HepG2 (cell line): ENCODE measurements at regions not wholly inside any gene's neighbourhood (a gene's known extent, or its start where the extent isn't known, plus 50 kb on each side); places are given as distances from the start of the nearest gene placed in this dataset.

Experiments used
- CREBL2 ChIP-seq: sonication (generic); formaldehyde crosslinking; IDR thresholded peaks from 2 replicates; pipeline ENCODE4 v1.8.1; 2023; ENCODE audit warnings: missing genetic modification reagents, mild to moderate bottlenecking, borderline replicate concordance
- FOXJ3 ChIP-seq: sonication (generic); formaldehyde crosslinking; IDR thresholded peaks from 2 replicates; pipeline ENCODE4 v1.4.0; 2020; ENCODE audit warnings: missing genetic modification reagents, mild to moderate bottlenecking, borderline replicate concordance
- MAFK ChIP-seq, 2 experiments: IDR thresholded peaks in 1 of 2; conservative IDR thresholded peaks in 1 of 2; 2 replicates each; pipeline ENCODE4 v1.6.1; 2011; ENCODE audit warnings: improper control_type of control experiment in 2 of 2, low read length in 2 of 2
- MED8 ChIP-seq: sonication (generic); formaldehyde crosslinking; IDR thresholded peaks from 2 replicates; pipeline ENCODE4 v1.8.1; 2023; ENCODE audit warnings: mild to moderate bottlenecking, missing genetic modification reagents; ENCODE audit not compliant: insufficient replicate concordance
- MXI1 ChIP-seq: IDR thresholded peaks from 3 replicates; pipeline ENCODE4 v1.6.1; 2012; ENCODE audit warnings: low read depth, low read length, inconsistent platforms, borderline replicate concordance
- NR3C1 ChIP-seq: sonication (generic); formaldehyde crosslinking; IDR thresholded peaks from 2 replicates; pipeline ENCODE4 v1.4.0; 2020; ENCODE audit warnings: missing genetic modification reagents
- POLR2AphosphoS5 ChIP-seq: IDR thresholded peaks from 2 replicates; pipeline ENCODE4 v1.6.1; 2012; ENCODE audit warnings: low read depth, low read length
- RFX1 ChIP-seq: fragments of 450-650 bp; IDR thresholded peaks from 2 replicates; pipeline ENCODE4 v1.6.1; 2017
- ZGPAT ChIP-seq: IDR thresholded peaks from 2 replicates; pipeline ENCODE4 v1.6.1; 2016; ENCODE audit warnings: mild to moderate bottlenecking
- ZNF121 ChIP-seq: sonication (generic); formaldehyde crosslinking; IDR thresholded peaks from 2 replicates; pipeline ENCODE4 v1.5.0; 2020; ENCODE audit warnings: mild to moderate bottlenecking, missing genetic modification reagents
- ZNF280B ChIP-seq: sonication (generic); formaldehyde crosslinking; IDR thresholded peaks from 2 replicates; pipeline ENCODE4 v1.5.0; 2020; ENCODE audit warnings: missing genetic modification reagents, mild to moderate bottlenecking, borderline replicate concordance
- ZNF431 ChIP-seq: sonication (generic); formaldehyde crosslinking; IDR thresholded peaks from 2 replicates; pipeline ENCODE4 v1.9.0; 2022; ENCODE audit warnings: missing genetic modification reagents, low read depth, mild to moderate bottlenecking, borderline replicate concordance
- TF ChIP-seq, protein P1 (sequence below): sonication (generic); formaldehyde crosslinking; IDR thresholded peaks from 2 replicates; pipeline ENCODE4 v1.8.1; 2022; ENCODE audit warnings: low read depth, mild to moderate bottlenecking, missing genetic modification reagents
- TF ChIP-seq, protein P2 (sequence below), 2 experiments: IDR thresholded peaks; 2 replicates each; pipeline ENCODE4 v1.6.1; 2011 to 2012; ENCODE audit warnings: low read length in 2 of 2, borderline replicate concordance in 1 of 2, low read depth in 1 of 2, mild to moderate bottlenecking in 1 of 2, moderate library complexity in 1 of 2

DNA sequence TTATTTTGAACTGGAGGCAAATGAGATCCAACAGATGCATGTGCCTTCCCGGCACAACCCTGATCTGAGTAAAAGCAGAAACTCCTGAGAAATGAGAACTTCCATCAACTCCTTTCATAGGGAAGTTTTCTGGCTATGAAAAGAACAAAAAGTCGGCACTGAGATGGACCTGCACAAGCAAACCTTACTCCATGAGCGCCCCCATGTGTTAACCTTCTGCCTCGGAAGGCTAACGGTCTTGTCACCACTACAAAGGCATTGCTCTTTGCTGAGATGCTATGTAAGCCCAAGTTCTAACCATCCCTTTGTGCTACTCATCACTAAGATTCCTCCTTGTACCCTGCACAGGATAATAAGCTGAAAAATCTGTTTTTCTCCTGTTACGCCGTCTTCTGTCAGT, 57.3 kb upstream of the SULT1C3 start:
- TF ChIP-seq ZNF431 (CRISPR knock-in tag) (no peak), POLR2AphosphoS5 (no peak), MXI1 (no peak), MAFK (conservative IDR thresholded peaks at IDR 0.05 in 1 of 2, IDR thresholded peaks at IDR 0.05 in 1 of 2; ENCODE audit: low read length in 2 of 2) (no peak), FOXJ3 (CRISPR knock-in tag) (no peak), RFX1 (no peak), ZNF280B (no peak), ZNF121 (CRISPR knock-in tag) (no peak), CREBL2 (CRISPR knock-in tag) (no peak), ZGPAT (CRISPR knock-in tag) (no peak), NR3C1 (CRISPR knock-in tag) (no peak), MED8 (CRISPR knock-in tag) (no peak)
- TF ChIP-seq, protein P1, sequence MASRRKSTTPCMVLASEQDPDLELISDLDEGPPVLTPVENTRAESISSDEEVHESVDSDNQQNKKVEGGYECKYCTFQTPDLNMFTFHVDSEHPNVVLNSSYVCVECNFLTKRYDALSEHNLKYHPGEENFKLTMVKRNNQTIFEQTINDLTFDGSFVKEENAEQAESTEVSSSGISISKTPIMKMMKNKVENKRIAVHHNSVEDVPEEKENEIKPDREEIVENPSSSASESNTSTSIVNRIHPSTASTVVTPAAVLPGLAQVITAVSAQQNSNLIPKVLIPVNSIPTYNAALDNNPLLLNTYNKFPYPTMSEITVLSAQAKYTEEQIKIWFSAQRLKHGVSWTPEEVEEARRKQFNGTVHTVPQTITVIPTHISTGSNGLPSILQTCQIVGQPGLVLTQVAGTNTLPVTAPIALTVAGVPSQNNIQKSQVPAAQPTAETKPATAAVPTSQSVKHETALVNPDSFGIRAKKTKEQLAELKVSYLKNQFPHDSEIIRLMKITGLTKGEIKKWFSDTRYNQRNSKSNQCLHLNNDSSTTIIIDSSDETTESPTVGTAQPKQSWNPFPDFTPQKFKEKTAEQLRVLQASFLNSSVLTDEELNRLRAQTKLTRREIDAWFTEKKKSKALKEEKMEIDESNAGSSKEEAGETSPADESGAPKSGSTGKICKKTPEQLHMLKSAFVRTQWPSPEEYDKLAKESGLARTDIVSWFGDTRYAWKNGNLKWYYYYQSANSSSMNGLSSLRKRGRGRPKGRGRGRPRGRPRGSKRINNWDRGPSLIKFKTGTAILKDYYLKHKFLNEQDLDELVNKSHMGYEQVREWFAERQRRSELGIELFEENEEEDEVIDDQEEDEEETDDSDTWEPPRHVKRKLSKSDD (CRISPR knock-in tag), result no peak
- TF ChIP-seq, protein P2, sequence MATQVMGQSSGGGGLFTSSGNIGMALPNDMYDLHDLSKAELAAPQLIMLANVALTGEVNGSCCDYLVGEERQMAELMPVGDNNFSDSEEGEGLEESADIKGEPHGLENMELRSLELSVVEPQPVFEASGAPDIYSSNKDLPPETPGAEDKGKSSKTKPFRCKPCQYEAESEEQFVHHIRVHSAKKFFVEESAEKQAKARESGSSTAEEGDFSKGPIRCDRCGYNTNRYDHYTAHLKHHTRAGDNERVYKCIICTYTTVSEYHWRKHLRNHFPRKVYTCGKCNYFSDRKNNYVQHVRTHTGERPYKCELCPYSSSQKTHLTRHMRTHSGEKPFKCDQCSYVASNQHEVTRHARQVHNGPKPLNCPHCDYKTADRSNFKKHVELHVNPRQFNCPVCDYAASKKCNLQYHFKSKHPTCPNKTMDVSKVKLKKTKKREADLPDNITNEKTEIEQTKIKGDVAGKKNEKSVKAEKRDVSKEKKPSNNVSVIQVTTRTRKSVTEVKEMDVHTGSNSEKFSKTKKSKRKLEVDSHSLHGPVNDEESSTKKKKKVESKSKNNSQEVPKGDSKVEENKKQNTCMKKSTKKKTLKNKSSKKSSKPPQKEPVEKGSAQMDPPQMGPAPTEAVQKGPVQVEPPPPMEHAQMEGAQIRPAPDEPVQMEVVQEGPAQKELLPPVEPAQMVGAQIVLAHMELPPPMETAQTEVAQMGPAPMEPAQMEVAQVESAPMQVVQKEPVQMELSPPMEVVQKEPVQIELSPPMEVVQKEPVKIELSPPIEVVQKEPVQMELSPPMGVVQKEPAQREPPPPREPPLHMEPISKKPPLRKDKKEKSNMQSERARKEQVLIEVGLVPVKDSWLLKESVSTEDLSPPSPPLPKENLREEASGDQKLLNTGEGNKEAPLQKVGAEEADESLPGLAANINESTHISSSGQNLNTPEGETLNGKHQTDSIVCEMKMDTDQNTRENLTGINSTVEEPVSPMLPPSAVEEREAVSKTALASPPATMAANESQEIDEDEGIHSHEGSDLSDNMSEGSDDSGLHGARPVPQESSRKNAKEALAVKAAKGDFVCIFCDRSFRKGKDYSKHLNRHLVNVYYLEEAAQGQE (IDR thresholded peaks at IDR 0.05; ENCODE audit: borderline replicate concordance in 1 of 2, low read depth in 1 of 2, low read length in 2 of 2), result no peak
